GM19467 (cell line): ENCODE measurements at regions not wholly inside any gene's neighbourhood (a gene's known extent, or its start where the extent isn't known, plus 50 kb on each side); places are given as distances from the start of the nearest gene placed in this dataset.
"Not testable (repeated sequence)": the region's sequence is repeated elsewhere in the genome, so short reads cannot be mapped to it uniquely, and the experiment has no call there.

Experiments used
- ATAC-seq: cut with Tn5 transposase; IDR thresholded peaks from one replicate; pipeline ENCODE4 v1.9.1; 2021; ENCODE audit warnings: mild to moderate bottlenecking, moderate library complexity; ENCODE audit not compliant: unreplicated experiment

DNA sequence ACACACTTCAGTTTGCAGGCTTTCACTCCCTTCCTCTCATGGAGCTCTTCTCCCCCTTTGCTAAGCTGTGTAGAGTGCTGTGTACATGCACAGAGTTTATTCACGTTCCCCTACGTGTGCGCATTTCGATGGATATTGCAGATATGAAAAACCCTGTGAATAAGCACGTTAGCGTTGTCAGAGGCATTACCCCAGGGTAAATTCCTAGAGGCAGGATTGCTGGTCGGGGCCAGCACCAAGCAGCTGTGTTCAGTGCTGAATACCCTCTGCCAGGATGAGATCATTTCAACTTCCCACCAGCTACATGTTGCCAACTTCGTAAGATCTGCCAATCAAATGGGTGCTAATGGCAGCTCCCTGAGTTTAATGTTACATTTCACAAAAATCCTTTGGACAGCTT lies 172.3 kb upstream of the PPP1R26 start:
- ATAC-seq: no peak

- not testable (repeated sequence) for ATAC-seq
Observed at GRCh38 chr9:135307919-135308318, 171.7 kb upstream of the PPP1R26 start.

GRCh38 chr9:135308821-135309762 lies 170.5 kb upstream of the PPP1R26 start:
- ATAC-seq: no peak

DNA sequence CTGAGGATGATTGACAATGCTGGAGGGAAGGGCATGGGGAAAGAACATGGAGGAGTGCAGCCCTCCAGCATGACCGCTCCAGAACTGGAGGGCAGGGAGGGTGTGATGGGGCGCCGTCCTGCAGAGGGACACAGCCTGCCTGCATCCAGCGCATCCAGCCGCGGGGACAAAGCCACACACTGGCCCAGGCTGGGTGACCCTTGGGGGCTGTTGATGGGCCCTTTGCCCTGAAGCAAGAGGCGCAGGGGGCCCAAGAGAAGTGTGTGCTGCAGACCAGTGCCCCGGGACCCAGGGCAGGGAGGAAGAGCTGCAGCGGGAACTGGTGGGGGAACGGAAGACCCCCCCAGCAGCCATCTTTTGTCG lies 169.8 kb upstream of the PPP1R26 start:
- ATAC-seq: no peak

DNA sequence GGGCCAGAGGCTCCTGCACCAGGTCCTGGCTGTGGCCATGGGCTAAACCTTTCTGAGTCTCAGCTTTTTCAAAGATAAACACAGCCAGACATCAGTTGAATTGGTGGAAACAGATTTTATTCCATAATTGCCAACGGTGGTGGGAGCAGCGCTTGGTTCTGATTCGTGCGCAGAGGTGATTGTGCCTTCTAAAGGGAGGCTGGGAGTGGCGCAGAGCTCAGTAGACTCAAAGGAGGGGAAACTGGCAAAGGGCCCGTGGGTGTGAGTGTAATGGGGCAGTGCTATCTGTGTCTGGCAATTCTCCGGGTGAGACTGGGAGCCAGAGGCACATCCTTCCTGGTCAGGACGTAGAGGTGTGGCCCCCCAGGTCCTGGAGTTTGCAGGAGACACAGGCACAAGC lies 169.4 kb upstream of the PPP1R26 start:
- ATAC-seq: no peak

GRCh38 chr9:135315572-135315971 lies 164.0 kb upstream of the PPP1R26 start:
- ATAC-seq: no peak

DNA sequence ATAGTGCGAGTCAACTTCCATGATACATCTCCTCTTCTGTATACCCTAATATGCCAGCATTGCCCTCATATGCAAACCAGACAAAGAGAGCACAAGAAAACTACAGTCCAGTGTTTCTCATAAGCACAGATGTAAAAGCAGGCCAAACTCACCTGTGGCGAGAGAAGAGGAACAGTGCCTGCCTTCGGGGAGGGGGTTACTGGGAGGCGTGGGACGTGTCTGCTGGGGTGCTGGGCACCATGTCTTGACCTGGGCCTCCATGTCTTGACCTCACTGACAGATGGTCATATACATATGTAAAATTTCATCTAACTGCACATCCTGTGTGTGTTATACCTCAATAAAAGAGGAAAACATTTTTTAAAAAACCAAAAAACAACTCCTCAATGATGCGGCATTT lies 159.3 kb upstream of the PPP1R26 start:
- no peak for ATAC-seq

GRCh38 chr9:135320943-135321342 lies 158.6 kb upstream of the PPP1R26 start:
- no peak for ATAC-seq

- no peak for ATAC-seq
Observed at GRCh38 chr9:135321580-135321979, 158.0 kb upstream of the PPP1R26 start.

DNA sequence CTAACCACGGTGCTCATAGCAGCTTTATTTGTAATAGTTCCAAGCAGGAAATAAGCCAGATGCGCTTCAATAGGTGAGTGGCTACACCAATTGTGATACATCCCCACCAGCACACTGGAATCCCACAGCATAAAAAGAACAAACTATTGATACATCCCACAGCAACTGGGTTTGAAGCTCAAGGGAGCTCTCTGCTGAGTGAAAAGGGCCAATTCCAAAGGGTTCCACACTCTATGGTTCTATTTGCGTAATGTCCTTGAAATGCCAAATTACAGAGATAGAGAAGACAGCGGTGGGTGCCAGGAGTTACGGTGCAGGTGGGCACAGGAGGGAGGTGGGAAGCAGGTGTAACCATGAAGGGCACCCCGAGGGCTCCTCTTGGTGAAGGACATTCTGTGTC lies 155.3 kb upstream of the PPP1R26 start:
- no peak for ATAC-seq

DNA sequence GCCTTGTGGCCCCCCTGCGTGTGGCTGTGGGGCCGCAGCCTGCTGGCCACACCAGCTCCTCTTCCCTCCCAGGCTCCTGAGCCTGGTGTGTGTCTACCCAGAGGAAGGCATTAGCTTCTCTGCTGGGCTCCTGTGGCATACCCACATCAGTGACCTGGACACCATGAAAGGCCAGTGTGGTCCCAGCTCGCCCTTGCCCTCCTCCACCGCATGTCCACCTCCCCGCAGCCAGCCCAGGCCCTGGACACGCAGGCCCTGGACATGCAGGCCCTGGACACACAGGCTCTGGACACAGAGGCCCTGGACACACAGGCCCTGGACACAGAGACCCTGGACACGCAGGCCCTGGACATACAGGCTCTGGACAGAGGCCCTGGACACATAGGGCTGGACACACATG lies 153.4 kb upstream of the PPP1R26 start:
- no peak for ATAC-seq

DNA sequence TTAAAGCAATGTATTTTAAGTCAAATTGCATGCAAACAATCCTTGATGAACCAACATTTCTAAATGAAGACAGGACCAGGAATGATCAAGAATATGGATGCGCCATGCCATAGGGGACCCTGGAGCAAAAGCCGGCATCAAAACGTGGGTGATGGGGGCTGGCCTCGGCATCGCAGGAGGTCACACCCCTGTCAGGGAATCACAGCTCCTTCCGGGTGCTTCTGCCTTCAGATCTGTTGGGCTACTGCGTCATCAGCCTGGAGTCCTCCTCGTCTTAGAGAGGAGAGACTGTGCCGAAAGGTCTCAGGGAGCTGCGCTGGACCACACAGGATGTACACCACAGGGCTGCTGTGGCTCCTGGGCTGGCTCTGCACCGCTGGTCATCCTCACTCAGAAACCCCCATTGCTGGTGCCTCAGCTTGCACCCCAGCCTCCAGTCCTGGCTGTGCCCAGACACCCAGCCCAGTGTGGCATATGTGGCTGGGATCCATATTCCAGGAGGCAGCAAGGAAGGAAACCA lies 152.9 kb upstream of the PPP1R26 start:
- no peak for ATAC-seq

- ATAC-seq: no peak
Observed at GRCh38 chr9:135328485-135329417, 150.8 kb upstream of the PPP1R26 start.

DNA sequence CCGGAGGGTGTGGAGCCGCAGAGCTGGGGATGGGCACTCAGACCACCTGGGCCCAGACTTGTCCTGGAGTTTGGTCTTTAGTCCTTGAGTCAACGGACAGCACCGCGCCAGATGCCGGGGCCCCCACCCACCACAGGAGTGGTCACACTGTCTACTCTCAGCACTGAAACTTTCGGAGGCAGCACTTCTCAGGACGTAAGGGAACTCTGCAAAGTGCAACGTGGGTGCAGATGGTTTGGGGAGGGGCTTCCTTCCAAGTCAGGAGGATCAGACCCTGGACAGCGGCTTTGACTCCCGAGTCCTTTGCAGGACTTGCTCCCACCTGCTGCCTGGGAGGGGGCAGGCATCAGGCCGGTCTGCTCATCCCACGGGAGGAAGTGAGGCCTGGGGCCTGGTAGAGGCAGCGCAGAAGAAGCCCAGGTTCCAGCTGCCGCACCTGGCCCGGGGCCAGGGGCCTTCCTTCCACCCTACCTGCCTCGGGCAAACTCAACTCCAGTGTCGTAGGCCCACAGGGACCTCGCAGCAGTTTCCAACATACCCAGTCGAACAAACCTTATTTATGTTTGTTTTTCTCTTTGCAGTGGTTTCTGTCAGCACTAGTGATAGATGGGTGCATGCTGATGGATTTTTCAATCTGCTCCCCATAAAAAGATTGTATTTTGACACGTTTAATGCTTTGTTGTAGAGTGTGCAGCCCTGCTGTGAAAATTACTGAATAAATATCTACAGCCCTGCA lies 149.8 kb upstream of the PPP1R26 start:
- no peak for ATAC-seq

DNA sequence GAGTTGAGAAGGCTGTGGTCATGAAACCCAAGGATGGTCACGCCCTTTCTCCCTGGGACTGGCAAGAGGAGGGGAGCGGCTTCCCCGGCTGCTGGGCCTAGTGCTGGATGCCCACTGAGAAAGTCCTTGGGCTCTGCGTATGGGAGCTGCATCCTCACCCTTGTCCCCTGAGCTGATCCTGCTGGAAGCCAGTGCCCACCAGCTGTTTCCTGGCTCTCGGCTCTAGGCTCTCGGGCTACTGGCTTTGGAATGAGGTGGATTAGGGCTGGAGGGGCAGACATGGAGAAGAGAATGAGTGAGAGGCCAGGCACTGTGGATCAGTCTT lies 149.3 kb upstream of the PPP1R26 start:
- no peak for ATAC-seq

GRCh38 chr9:135330685-135331590 lies 148.6 kb upstream of the PPP1R26 start:
- ATAC-seq: no peak

DNA sequence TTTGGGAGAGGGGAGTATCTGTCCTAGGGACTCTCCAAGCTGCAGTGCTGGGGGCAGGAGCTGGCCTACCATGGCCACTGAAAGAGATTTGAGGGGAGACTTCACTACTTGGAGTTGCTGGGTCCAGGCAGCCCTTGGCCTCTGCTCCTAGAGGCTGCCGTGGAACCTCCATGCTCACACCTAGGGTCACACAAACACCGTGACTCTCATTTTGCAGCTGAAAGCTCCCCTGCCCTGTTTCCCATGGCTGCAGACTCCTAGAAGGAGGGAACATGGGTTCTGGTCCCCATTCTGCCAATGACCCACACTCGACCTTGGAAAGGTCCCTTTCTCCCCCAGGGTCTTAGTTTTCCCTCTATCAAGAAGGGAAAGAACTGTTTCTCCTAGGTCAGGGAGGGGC lies 147.1 kb upstream of the PPP1R26 start:
- no peak for ATAC-seq

DNA sequence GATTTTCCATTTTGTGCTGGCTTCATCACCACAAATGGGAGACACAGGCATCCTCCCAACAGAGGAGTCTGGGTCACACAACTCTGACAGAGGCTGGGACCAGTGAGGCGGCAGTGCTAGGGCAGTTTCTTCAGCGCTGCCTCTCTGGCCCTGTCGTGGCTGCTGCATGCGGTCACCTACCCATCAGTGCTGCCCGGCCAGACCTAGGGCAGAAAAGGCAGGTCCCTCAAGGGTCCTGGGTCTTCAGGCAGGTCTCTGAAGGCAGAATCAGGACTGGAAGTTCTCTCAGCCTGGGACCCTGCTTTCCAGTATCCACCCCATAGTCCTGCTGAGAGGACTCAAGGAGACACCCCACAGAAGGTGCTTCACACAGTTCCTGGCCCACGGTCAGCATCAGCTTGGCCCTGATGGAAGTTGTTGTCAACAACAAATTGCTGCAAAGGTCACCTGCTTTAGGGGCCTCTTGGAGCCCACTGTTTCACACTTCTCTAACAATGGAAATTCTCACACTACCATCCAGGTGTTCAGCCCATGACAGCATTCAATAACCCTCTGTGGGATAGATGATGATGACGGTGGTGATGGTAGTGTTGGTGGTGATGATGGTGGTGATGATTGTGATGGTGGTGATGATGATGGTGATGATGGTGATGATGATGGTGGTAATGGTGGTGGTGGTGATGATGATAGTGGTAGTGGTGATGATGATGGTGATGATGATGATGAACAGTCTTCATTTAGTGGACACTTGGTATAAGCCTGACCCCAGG lies 146.4 kb upstream of the PPP1R26 start:
- no peak for ATAC-seq

GRCh38 chr9:135334953-135335460 lies 144.6 kb upstream of the PPP1R26 start:
- ATAC-seq: no peak
